ENCODE measurements at regions not wholly inside any gene's neighbourhood (a gene's known extent, or its start where the extent isn't known, plus 50 kb on each side); places are given as distances from the start of the nearest gene placed in this dataset.

GRCh38 chr14:81676879-81677278 is 143.2 kb upstream of the SEL1L start:
- TF ChIP-seq, protein P1, sequence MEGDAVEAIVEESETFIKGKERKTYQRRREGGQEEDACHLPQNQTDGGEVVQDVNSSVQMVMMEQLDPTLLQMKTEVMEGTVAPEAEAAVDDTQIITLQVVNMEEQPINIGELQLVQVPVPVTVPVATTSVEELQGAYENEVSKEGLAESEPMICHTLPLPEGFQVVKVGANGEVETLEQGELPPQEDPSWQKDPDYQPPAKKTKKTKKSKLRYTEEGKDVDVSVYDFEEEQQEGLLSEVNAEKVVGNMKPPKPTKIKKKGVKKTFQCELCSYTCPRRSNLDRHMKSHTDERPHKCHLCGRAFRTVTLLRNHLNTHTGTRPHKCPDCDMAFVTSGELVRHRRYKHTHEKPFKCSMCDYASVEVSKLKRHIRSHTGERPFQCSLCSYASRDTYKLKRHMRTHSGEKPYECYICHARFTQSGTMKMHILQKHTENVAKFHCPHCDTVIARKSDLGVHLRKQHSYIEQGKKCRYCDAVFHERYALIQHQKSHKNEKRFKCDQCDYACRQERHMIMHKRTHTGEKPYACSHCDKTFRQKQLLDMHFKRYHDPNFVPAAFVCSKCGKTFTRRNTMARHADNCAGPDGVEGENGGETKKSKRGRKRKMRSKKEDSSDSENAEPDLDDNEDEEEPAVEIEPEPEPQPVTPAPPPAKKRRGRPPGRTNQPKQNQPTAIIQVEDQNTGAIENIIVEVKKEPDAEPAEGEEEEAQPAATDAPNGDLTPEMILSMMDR (IDR thresholded peaks at IDR 0.05), result no peak
- no peak for TF ChIP-seq POLR2A (IDR thresholded peaks at IDR 0.05)
